Keratinocyte (primary cell): ENCODE measurements at regions not wholly inside any gene's neighbourhood (a gene's known extent, or its start where the extent isn't known, plus 50 kb on each side); places are given as distances from the start of the nearest gene placed in this dataset.

Experiments
- DNase-seq: peaks from one replicate; pipeline ENCODE4 v3.0.0-alpha.2; 2011; ENCODE audit warnings: low read depth, missing footprints, low spot score
- FAIRE-seq: peaks from 2 replicates; lab custom pipeline; 2011; peaks lifted over from hg19 to GRCh38; lab: Jason Lieb, UNC
- H2AFZ ChIP-seq: 2 replicates; pipeline ENCODE4 v1.6.0; 2012; ENCODE audit warnings: low read length, control low read depth, inconsistent platforms; ENCODE audit not compliant: control insufficient read depth
- H3K27ac ChIP-seq: 2 replicates; pipeline ENCODE4 v1.5.1; 2011; ENCODE audit warnings: low read length; ENCODE audit not compliant: control insufficient read depth, insufficient read depth
- H3K27me3 ChIP-seq: 3 replicates; pipeline ENCODE4 v1.6.0; 2011; ENCODE audit warnings: low read length; ENCODE audit not compliant: control insufficient read depth, insufficient read depth; ENCODE audit errors: extremely low read depth
- H3K36me3 ChIP-seq, 2 experiments: 2 replicates in 1 of 2; 3 replicates in 1 of 2; pipeline ENCODE4 v1.5.1; 2011; ENCODE audit warnings: low read length in 2 of 2, mild to moderate bottlenecking in 1 of 2; ENCODE audit not compliant: control insufficient read depth in 2 of 2, insufficient read depth in 2 of 2; ENCODE audit errors: extremely low read depth in 1 of 2
- H3K4me1 ChIP-seq: 3 replicates; pipeline ENCODE4 v1.5.1; 2011; ENCODE audit warnings: low read length; ENCODE audit not compliant: control insufficient read depth, insufficient read depth; ENCODE audit errors: extremely low read depth
- H3K4me2 ChIP-seq: 3 replicates; pipeline ENCODE4 v1.6.0; 2011; ENCODE audit warnings: low read depth, low read length; ENCODE audit not compliant: control insufficient read depth, insufficient read depth; ENCODE audit errors: extremely low read depth
- H3K4me3 ChIP-seq, 3 experiments: fragments of 200-600 bp in 1 of 3; sonication (generic) in 1 of 3; 2 replicates in 2 of 3; 3 replicates in 1 of 3; pipeline ENCODE4 v1.5.1; 2011 to 2016; ENCODE audit warnings: low read length in 3 of 3, mild to moderate bottlenecking in 3 of 3, control low read depth in 2 of 3, inconsistent platforms in 1 of 3, low read depth in 1 of 3, mixed read lengths in 1 of 3, mixed run types in 1 of 3, moderate library complexity in 1 of 3; ENCODE audit not compliant: control insufficient read depth in 2 of 3, insufficient read depth in 2 of 3; ENCODE audit errors: extremely low read depth in 1 of 3
- H3K79me2 ChIP-seq: 2 replicates; pipeline ENCODE4 v1.6.0; 2012; ENCODE audit warnings: low read length; ENCODE audit not compliant: control insufficient read depth, insufficient read depth
- H3K9ac ChIP-seq: 3 replicates; pipeline ENCODE4 v1.6.0; 2011; ENCODE audit warnings: low read length; ENCODE audit not compliant: control insufficient read depth, insufficient read depth; ENCODE audit errors: extremely low read depth
- H3K9me1 ChIP-seq: 3 replicates; pipeline ENCODE4 v1.6.0; 2011; ENCODE audit warnings: low read length; ENCODE audit not compliant: control insufficient read depth, insufficient read depth; ENCODE audit errors: extremely low read depth
- H3K9me3 ChIP-seq: 2 replicates; pipeline ENCODE4 v1.5.1; 2012; ENCODE audit warnings: low read depth, low read length; ENCODE audit not compliant: control insufficient read depth
- H4K20me1 ChIP-seq: 3 replicates; pipeline ENCODE4 v1.6.0; 2011; ENCODE audit warnings: low read length; ENCODE audit not compliant: control insufficient read depth, insufficient read depth; ENCODE audit errors: extremely low read depth
- EZH2 ChIP-seq: IDR thresholded peaks from one replicate; pipeline ENCODE4 v1.6.1; 2012; ENCODE audit warnings: inconsistent platforms, mild to moderate bottlenecking, low read length, moderate library complexity
- dilution Hi-C: fragments of 300-500 bp; cut with MboI; formaldehyde crosslinking; loops from one replicate; pipeline ENCODE4 v1.7.0; 2020; ENCODE audit warnings: low sequenced_read_pairs; ENCODE audit not compliant: extremely low pct_ligation_motif_present
- TF ChIP-seq, protein P1 (sequence below), 3 experiments: IDR thresholded peaks in 1 of 3; conservative IDR thresholded peaks in 1 of 3; optimal IDR thresholded peaks in 1 of 3; 2 replicates in 2 of 3; 3 replicates in 1 of 3; pipeline versions ENCODE3 to v1.5.1; 2011; ENCODE audit warnings: low read length in 3 of 3, mild to moderate bottlenecking in 3 of 3, moderate library complexity in 2 of 3, control low read depth in 1 of 3, inconsistent platforms in 1 of 3; ENCODE audit not compliant: insufficient read depth in 2 of 3; ENCODE audit errors: extremely low read depth in 1 of 3

DNA sequence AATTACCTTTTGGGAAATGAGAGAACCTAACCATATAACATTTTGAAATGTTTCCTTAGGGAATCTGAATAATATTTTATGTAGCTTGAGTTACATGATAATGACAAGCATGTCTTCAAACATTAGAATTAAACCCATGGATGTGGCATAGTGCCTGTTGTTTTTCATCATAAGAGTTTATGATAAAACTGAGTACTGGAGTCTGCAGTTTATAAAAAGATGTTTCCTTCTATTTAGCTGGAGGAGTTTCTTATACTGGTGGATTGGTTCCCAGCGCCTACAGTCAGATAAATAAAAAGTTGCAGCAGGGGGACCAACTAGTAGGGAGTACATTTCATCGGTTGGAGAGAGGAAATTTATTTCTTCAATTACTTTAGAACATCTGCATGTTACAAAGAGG lies 70.1 kb upstream of the PCDH18 start:
- Histone ChIP-seq H2AFZ (no peak overlapping the region), H3K79me2 (no peaks in the 10 kb centered on the region), H3K27ac (no peak overlapping the region), H3K9ac (no peak overlapping the region), H4K20me1 (no peaks in the 10 kb centered on the region), H3K36me3 (no peaks in the 10 kb centered on the region), H3K4me3 (no peak overlapping the region), H3K9me3 (no peaks in the 10 kb centered on the region), H3K9me1 (no peaks in the 10 kb centered on the region), H3K27me3 (no peaks in the 10 kb centered on the region), H3K4me2 (no peak overlapping the region), H3K4me1 (no peaks in the 10 kb centered on the region)
- dilution Hi-C loops: no loop called here
- no peak for TF ChIP-seq EZH2
- TF ChIP-seq, protein P1, sequence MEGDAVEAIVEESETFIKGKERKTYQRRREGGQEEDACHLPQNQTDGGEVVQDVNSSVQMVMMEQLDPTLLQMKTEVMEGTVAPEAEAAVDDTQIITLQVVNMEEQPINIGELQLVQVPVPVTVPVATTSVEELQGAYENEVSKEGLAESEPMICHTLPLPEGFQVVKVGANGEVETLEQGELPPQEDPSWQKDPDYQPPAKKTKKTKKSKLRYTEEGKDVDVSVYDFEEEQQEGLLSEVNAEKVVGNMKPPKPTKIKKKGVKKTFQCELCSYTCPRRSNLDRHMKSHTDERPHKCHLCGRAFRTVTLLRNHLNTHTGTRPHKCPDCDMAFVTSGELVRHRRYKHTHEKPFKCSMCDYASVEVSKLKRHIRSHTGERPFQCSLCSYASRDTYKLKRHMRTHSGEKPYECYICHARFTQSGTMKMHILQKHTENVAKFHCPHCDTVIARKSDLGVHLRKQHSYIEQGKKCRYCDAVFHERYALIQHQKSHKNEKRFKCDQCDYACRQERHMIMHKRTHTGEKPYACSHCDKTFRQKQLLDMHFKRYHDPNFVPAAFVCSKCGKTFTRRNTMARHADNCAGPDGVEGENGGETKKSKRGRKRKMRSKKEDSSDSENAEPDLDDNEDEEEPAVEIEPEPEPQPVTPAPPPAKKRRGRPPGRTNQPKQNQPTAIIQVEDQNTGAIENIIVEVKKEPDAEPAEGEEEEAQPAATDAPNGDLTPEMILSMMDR (optimal IDR thresholded peaks at IDR 0.05 in 1 of 3, IDR thresholded peaks at IDR 0.05 in 1 of 3, conservative IDR thresholded peaks at IDR 0.05 in 1 of 3; ENCODE audit: extremely low read depth in 1 of 3, insufficient read depth in 2 of 3, low read length in 3 of 3): no peak
- FAIRE-seq: no peak
- DNase-seq: no peak

DNA sequence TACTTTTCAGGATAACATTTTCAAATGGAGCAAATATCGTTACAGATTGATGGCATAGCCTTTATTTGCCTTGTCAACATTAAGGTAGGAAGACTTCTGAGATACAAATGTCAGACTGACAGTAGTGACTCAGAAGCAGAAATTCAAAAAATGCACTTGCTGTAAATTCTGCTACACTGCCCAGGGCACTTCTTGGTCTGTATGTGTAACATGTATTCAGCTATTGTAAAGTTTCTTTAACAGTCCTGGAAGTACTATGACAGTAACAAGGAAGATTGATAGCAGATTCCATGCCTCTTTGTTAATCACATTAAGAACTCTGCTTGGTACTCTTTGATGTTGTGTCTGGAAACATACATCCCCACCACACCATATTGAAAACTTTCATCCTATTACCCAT lies 69.6 kb upstream of the PCDH18 start:
- no peak for TF ChIP-seq EZH2
- TF ChIP-seq, protein P1 (optimal IDR thresholded peaks at IDR 0.05 in 1 of 3, IDR thresholded peaks at IDR 0.05 in 1 of 3, conservative IDR thresholded peaks at IDR 0.05 in 1 of 3; ENCODE audit: extremely low read depth in 1 of 3, insufficient read depth in 2 of 3, low read length in 3 of 3): no peak
- no peak for DNase-seq
- H2AFZ ChIP-seq: no peak overlapping the region
- no peaks in the 10 kb centered on the region for H3K36me3 ChIP-seq
- no peak overlapping the region for H3K9ac ChIP-seq
- no peak for FAIRE-seq
- no peak overlapping the region for H3K27ac ChIP-seq
- no peaks in the 10 kb centered on the region for H3K9me3 ChIP-seq
- no peaks in the 10 kb centered on the region for H3K4me1 ChIP-seq
- H3K27me3 ChIP-seq: no peaks in the 10 kb centered on the region
- H3K4me2 ChIP-seq: no peak overlapping the region
- H3K79me2 ChIP-seq: no peaks in the 10 kb centered on the region
- H4K20me1 ChIP-seq: no peaks in the 10 kb centered on the region
- dilution Hi-C loops: no loop called here
- no peaks in the 10 kb centered on the region for H3K9me1 ChIP-seq
- H3K4me3 ChIP-seq: no peak overlapping the region
